ENCODE measurements at regions not wholly inside any gene's neighbourhood (a gene's known extent, or its start where the extent isn't known, plus 50 kb on each side); places are given as distances from the start of the nearest gene placed in this dataset.

DNA sequence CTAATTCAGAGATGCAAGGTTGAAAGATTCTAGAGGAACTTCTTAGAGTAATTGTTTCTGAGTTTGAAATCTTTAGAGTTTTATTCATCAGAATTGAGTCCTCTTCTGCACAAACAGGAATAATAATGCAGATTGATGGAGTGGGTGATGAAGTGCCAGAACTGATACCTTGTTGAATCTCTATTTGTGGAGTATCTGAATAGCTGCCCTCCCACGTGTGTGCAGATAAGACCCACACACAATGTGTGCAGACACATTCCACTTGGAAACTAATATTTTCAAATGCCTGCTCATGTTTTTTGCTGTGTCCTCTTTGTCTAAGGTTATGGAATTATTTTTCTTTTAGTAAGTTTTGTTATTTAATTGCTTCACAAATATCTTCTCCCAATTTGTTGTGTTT is 1167.8 kb upstream of the MAP3K7 start:
- ATAC-seq = no peak
- TF ChIP-seq, protein P1, sequence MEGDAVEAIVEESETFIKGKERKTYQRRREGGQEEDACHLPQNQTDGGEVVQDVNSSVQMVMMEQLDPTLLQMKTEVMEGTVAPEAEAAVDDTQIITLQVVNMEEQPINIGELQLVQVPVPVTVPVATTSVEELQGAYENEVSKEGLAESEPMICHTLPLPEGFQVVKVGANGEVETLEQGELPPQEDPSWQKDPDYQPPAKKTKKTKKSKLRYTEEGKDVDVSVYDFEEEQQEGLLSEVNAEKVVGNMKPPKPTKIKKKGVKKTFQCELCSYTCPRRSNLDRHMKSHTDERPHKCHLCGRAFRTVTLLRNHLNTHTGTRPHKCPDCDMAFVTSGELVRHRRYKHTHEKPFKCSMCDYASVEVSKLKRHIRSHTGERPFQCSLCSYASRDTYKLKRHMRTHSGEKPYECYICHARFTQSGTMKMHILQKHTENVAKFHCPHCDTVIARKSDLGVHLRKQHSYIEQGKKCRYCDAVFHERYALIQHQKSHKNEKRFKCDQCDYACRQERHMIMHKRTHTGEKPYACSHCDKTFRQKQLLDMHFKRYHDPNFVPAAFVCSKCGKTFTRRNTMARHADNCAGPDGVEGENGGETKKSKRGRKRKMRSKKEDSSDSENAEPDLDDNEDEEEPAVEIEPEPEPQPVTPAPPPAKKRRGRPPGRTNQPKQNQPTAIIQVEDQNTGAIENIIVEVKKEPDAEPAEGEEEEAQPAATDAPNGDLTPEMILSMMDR (IDR thresholded peaks at IDR 0.05) = no peak
- Mint-ChIP-seq H3K4me3 (no peak overlapping the region), H3K27ac (no peak overlapping the region), H3K36me3 (ENCODE audit: low read depth) (no peaks in the 10 kb centered on the region), H3K9me3 (no peaks in the 10 kb centered on the region), H3K4me1 (ENCODE audit: low read depth) (no peaks in the 10 kb centered on the region), H3K27me3 (no peaks in the 10 kb centered on the region)
- ChIA-PET POLR2A (no interaction called here), CTCF (no interaction called here)
- intact Hi-C loops (cut with micrococcal nuclease) = no loop called here
- DNase-seq = no peak

DNA sequence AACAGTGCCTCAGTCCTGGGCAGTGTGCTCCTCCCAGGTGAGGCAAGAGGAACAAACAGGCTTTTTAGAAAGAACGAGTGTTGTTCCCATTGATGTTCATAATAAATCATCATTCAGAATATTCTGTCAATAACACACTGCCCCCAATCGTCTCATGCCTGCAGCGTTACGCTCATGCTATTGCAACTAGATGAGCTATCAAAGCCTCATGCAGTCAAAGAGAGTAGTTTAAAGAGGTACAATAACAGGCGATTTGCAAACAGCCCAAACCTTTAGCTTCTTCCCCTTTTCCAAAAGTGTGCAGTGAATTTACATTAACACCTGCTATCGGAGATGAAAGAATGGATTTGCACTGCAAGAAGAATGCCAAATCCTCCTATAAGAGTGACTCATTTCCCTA is 1164.7 kb upstream of the MAP3K7 start:
- no peak overlapping the region for H3K27ac Mint-ChIP-seq
- no peak for ATAC-seq
- ChIA-PET CTCF (no interaction called here), POLR2A (no interaction called here)
- H3K4me1 Mint-ChIP-seq (ENCODE audit: low read depth) = no peaks in the 10 kb centered on the region
- TF ChIP-seq, protein P1 (IDR thresholded peaks at IDR 0.05) = no peak
- no peaks in the 10 kb centered on the region for H3K36me3 Mint-ChIP-seq (ENCODE audit: low read depth)
- H3K4me3 Mint-ChIP-seq = no peak overlapping the region
- DNase-seq = no peak
- peaks cover 2% of the 10 kb centered on the region for H3K9me3 Mint-ChIP-seq
- H3K27me3 Mint-ChIP-seq = no peaks in the 10 kb centered on the region
- intact Hi-C loops (cut with micrococcal nuclease) = no loop called here

DNA sequence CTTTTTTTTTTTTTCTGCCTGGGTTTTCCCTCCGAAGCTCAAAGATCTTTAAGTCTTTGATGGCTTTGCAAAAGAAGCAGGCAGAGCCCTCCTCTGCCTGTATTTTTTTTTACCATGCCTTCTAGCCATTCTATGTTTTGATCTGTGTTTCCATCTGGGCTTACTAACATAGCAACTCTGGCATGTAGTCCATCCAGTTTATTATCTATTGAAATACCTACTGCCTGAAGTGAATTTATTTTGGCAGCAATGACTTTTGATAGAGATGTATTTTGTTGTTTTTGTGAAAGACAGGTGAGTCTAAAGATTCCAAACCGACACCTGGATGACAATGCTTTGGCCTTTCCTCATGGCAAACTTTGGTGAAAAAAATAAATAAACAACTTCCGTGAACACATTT is 1157.7 kb upstream of the MAP3K7 start:
- ChIA-PET CTCF (no interaction called here), POLR2A (no interaction called here)
- TF ChIP-seq, protein P1 (IDR thresholded peaks at IDR 0.05) = no peak
- H3K9me3 Mint-ChIP-seq = peaks cover 2% of the 10 kb centered on the region
- intact Hi-C loops (cut with micrococcal nuclease) = no loop called here
- no peaks in the 10 kb centered on the region for H3K27me3 Mint-ChIP-seq
- no peak overlapping the region for H3K27ac Mint-ChIP-seq
- no peak for DNase-seq
- no peak overlapping the region for H3K4me3 Mint-ChIP-seq
- H3K4me1 Mint-ChIP-seq (ENCODE audit: low read depth) = no peaks in the 10 kb centered on the region
- ATAC-seq = no peak
- no peaks in the 10 kb centered on the region for H3K36me3 Mint-ChIP-seq (ENCODE audit: low read depth)

DNA sequence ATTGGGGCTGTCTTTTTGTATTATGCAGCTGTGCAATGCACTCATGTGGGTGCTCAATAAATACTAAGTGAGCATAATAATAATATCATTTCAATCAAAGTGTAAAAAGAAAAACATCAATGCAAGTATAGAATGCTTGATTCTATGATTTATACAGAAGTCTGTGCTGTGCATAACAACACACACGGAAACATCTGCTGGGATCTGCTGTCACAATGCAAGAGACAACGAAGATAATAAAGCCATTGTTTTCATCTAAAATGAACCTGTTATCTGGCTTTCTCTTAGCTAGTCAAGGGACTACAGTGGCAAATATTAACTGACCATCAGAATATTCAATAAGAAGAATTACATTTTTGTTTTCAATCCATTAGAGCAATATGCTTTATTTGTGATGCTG is 1156.9 kb upstream of the MAP3K7 start:
- ChIA-PET CTCF (no interaction called here), POLR2A (no interaction called here)
- ATAC-seq (no peak), DNase-seq (no peak)
- Mint-ChIP-seq H3K27ac (no peak overlapping the region), H3K36me3 (ENCODE audit: low read depth) (no peaks in the 10 kb centered on the region), H3K27me3 (no peaks in the 10 kb centered on the region), H3K9me3 (peaks cover under 1% of the 10 kb centered on the region), H3K4me3 (no peak overlapping the region), H3K4me1 (ENCODE audit: low read depth) (no peaks in the 10 kb centered on the region)
- intact Hi-C loops (cut with micrococcal nuclease) = no loop called here
- TF ChIP-seq, protein P1 (IDR thresholded peaks at IDR 0.05) = no peak

DNA sequence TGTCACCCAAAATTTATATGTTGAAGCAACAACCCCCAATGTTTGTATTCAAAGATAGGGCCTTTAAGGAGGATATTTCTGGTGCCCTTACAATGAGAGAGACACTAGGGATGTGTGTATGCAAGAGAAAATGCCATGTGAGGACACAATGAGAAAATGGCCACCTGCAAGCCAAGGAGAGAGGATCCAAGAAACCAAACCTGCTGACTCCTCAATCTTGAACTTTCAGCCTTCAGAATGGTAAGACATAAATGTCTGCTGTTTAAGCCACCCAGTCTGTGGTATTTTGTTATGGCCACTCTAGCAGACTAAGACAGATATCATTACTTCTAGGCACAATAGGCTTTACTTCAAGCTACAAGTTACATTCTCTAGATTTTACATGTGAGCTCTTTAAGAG is 1145.1 kb upstream of the MAP3K7 start:
- no peak for DNase-seq
- ATAC-seq = no peak
- ChIA-PET POLR2A (interaction anchor here (0.5 kb wide), 1 partner anchor 933 kb away, joined by 3 read pairs; no protein-coding TSS in a partner anchor), CTCF (no interaction called here)
- Mint-ChIP-seq H3K4me1 (ENCODE audit: low read depth) (no peaks in the 10 kb centered on the region), H3K27ac (no peak overlapping the region), H3K36me3 (ENCODE audit: low read depth) (no peaks in the 10 kb centered on the region), H3K4me3 (no peak overlapping the region), H3K9me3 (peaks cover 7% of the 10 kb centered on the region), H3K27me3 (no peaks in the 10 kb centered on the region)
- intact Hi-C loops (cut with micrococcal nuclease) = no loop called here
- TF ChIP-seq, protein P1 (IDR thresholded peaks at IDR 0.05) = no peak

Data from activated CD8-positive, alpha-beta T cell treated with anti-CD3 and anti-CD28 coated beads for 36 hours (primary cell).